B cell (primary cell): ENCODE measurements at regions not wholly inside any gene's neighbourhood (a gene's known extent, or its start where the extent isn't known, plus 50 kb on each side); places are given as distances from the start of the nearest gene placed in this dataset.

ENCODE experiments used
- ATAC-seq: fragments of 200-7000 bp; cut with Tn5 transposase; one replicate; pipeline ENCODE4 v1.10.0; 2021; ENCODE audit warnings: low read depth, mild to moderate bottlenecking, moderate number of reproducible peaks, moderate library complexity
- CTCF ChIA-PET: fragments of 350-600 bp; sonication (Branson Sonifier 250); formaldehyde crosslinking; loops from one replicate; lab custom pipeline; 2021; ENCODE audit warnings: antibody characterized with exemption, inconsistent platforms; lab: Charles Lee
- POLR2A ChIA-PET: fragments of 350-600 bp; sonication (Branson Sonifier 250); formaldehyde crosslinking; loops from one replicate; lab custom pipeline; 2021; ENCODE audit warnings: antibody characterized with exemption; lab: Charles Lee
- DNase-seq: peaks from one replicate; pipeline ENCODE4 v3.0.0; 2013
- H2AFZ ChIP-seq: 2 replicates; pipeline ENCODE4 v1.6.1; 2012; ENCODE audit warnings: mild to moderate bottlenecking, low read depth, low read length; ENCODE audit not compliant: insufficient read depth, poor library complexity, severe bottlenecking
- H3K27ac ChIP-seq, 2 donors: 1 replicate in 1 of 2; 2 replicates in 1 of 2; pipeline ENCODE4 v1.5.1; 2012 to 2013; ENCODE audit warnings: low read length in 2 of 2, mild to moderate bottlenecking in 2 of 2, moderate library complexity in 1 of 2
- H3K27me3 ChIP-seq, 4 experiments: fragments of 200-600 bp in 1 of 4; sonication (generic) in 1 of 4; replicated peaks in 1 of 4; 1 replicate in 2 of 4; 2 replicates in 2 of 4; pipeline versions ENCODE4 v1.6.1 to v1.7.0; 2013 to 2016; ENCODE audit warnings: low read length in 3 of 4, mild to moderate bottlenecking in 2 of 4, mixed read lengths in 1 of 4, moderate library complexity in 1 of 4; ENCODE audit not compliant: insufficient read depth in 4 of 4, control insufficient read depth in 3 of 4; ENCODE audit errors: control extremely low read depth in 1 of 4
- H3K36me3 ChIP-seq, 2 experiments: replicated peaks in 1 of 2; 1 replicate in 1 of 2; 2 replicates in 1 of 2; pipeline versions ENCODE4 v1.6.1 to v1.7.1; 2013; ENCODE audit warnings: low read length in 1 of 2; ENCODE audit not compliant: insufficient read depth in 2 of 2, control insufficient read depth in 1 of 2; ENCODE audit errors: control extremely low read depth in 1 of 2, extremely low read depth in 1 of 2
- H3K4me1 ChIP-seq, 2 donors: fragments of 200-600 bp in 1 of 2; sonication (generic) in 1 of 2; 1 replicate in 1 of 2; 2 replicates in 1 of 2; pipeline versions ENCODE4 v1.5.1 to v1.6.1; 2013 to 2017; ENCODE audit warnings: low read length in 2 of 2; ENCODE audit not compliant: control insufficient read depth in 2 of 2, insufficient read depth in 2 of 2
- H3K4me2 ChIP-seq: replicated peaks from 2 replicates; pipeline ENCODE3; 2012; ENCODE audit warnings: mild to moderate bottlenecking, low read depth, low read length; ENCODE audit not compliant: poor library complexity, severe bottlenecking
- H3K4me3 ChIP-seq, 5 experiments: fragments of 200-600 bp in 1 of 5; sonication (generic) in 1 of 5; 1 replicate in 3 of 5; 2 replicates in 2 of 5; pipeline versions ENCODE4 v1.5.1 to v1.7.0; 2011 to 2016; ENCODE audit warnings: low read length in 4 of 5, mild to moderate bottlenecking in 4 of 5, low read depth in 2 of 5, control low read depth in 1 of 5, moderate library complexity in 1 of 5; ENCODE audit not compliant: insufficient read depth in 1 of 5; ENCODE audit errors: control extremely low read depth in 1 of 5, extremely low read depth in 1 of 5
- H3K79me2 ChIP-seq: fragments of 200-600 bp; sonication (generic); one replicate; pipeline ENCODE4 v1.6.0; 2016; ENCODE audit warnings: low read length; ENCODE audit not compliant: control insufficient read depth, insufficient read depth
- H3K9ac ChIP-seq: fragments of 200-600 bp; sonication (generic); 2 replicates; pipeline ENCODE4 v1.6.1; 2017; ENCODE audit warnings: mild to moderate bottlenecking, low read length, moderate library complexity
- H3K9me3 ChIP-seq, 3 donors: one replicate each; pipeline versions ENCODE4 v1.6.1 to v1.7.1; 2013; ENCODE audit warnings: low read length in 2 of 3; ENCODE audit not compliant: control insufficient read depth in 2 of 3, insufficient read depth in 1 of 3; ENCODE audit errors: control extremely low read depth in 1 of 3
- H4K20me1 ChIP-seq: 2 replicates; pipeline ENCODE4 v1.6.0; 2012; ENCODE audit warnings: mild to moderate bottlenecking, low read length; ENCODE audit not compliant: insufficient read depth, control insufficient read depth, poor library complexity, severe bottlenecking
- H3K27ac Mint-ChIP-seq: one replicate; pipeline ENCODE4 v1.8.0; 2021; ENCODE audit warnings: mixed read lengths
- H3K27me3 Mint-ChIP-seq: one replicate; pipeline ENCODE4 v1.8.0; 2021; ENCODE audit warnings: mixed read lengths
- H3K4me1 Mint-ChIP-seq: one replicate; pipeline ENCODE4 v1.8.0; 2021; ENCODE audit warnings: mixed read lengths
- H3K4me3 Mint-ChIP-seq: one replicate; pipeline ENCODE4 v1.8.0; 2021; ENCODE audit warnings: mixed read lengths
- H3K9me3 Mint-ChIP-seq: one replicate; pipeline ENCODE4 v1.8.0; 2022; ENCODE audit warnings: mixed read lengths; ENCODE audit not compliant: insufficient read depth
- CTCF ChIP-seq: fragments of 200-600 bp; IDR thresholded peaks from one replicate; pipeline ENCODE4 v1.8.0; 2022; ENCODE audit warnings: antibody characterized with exemption, mild to moderate bottlenecking
- EZH2 ChIP-seq: IDR thresholded peaks from 2 replicates; pipeline ENCODE4 v1.6.1; 2012; ENCODE audit warnings: borderline replicate concordance, low read depth, mild to moderate bottlenecking, moderate library complexity, low read length; ENCODE audit not compliant: insufficient read depth, poor library complexity, severe bottlenecking
- WGBS: methylation state at CpG from one replicate; pipeline ENCODE4 v1.1.5; 2013; ENCODE audit warnings: missing lambda C conversion rate; ENCODE audit not compliant: insufficient coverage; 5-methylcytosine and 5-hydroxymethylcytosine counted together
- intact Hi-C: fragments of 100-400 bp; cut with micrococcal nuclease; formaldehyde crosslinking; loops from one replicate; pipeline ENCODE4 v1.10.0; 2022

- Mint-ChIP-seq H3K4me1 (no peaks in the 10 kb centered on the region), H3K27ac (no peak overlapping the region), H3K27me3 (no peaks in the 10 kb centered on the region), H3K9me3 (peaks cover 19% of the 10 kb centered on the region), H3K4me3 (no peak overlapping the region)
- Histone ChIP-seq H2AFZ (no peak overlapping the region), H3K4me1 (no peaks in the 10 kb centered on the region), H3K4me3 (no peak overlapping the region), H3K9me3 (peaks cover 0 to 3% (median 0%) of the 10 kb centered on the region in 3 donors), H3K4me2 (no peak overlapping the region), H4K20me1 (no peaks in the 10 kb centered on the region), H3K79me2 (no peaks in the 10 kb centered on the region), H3K36me3 (no peaks in the 10 kb centered on the region), H3K27ac (no peak overlapping the region), H3K27me3 (no peaks in the 10 kb centered on the region), H3K9ac (no peak overlapping the region)
- TF ChIP-seq CTCF (no peak), EZH2 (no peak)
- WGBS = no CpG with 5 or more reads among the region's 6 CpGs
- intact Hi-C loops = no loop called here
- DNase-seq (no peak), ATAC-seq (no peak)
- POLR2A ChIA-PET = no interaction called here
- CTCF ChIA-PET = interaction anchor here (0.6 kb wide), 1 partner anchor 15 kb away, joined by 3 read pairs; no protein-coding TSS in a partner anchor
These were observed 499.7 kb downstream of the RWDD3 start for GRCh38 chr1:95733671-95734070.

GRCh38 chr1:95734560-95734959 is 500.6 kb downstream of the RWDD3 start:
- TF ChIP-seq CTCF (no peak), EZH2 (no peak)
- Histone ChIP-seq H3K4me1 (no peaks in the 10 kb centered on the region), H3K9ac (no peak overlapping the region), H3K27ac (no peak overlapping the region), H3K36me3 (no peaks in the 10 kb centered on the region), H3K4me3 (no peak overlapping the region), H3K9me3 (peaks cover 0 to 3% (median 0%) of the 10 kb centered on the region in 3 donors), H2AFZ (no peak overlapping the region), H3K79me2 (no peaks in the 10 kb centered on the region), H3K27me3 (no peaks in the 10 kb centered on the region), H4K20me1 (no peaks in the 10 kb centered on the region), H3K4me2 (no peak overlapping the region)
- no peak for ATAC-seq
- no peak for DNase-seq
- Mint-ChIP-seq H3K27ac (no peak overlapping the region), H3K4me1 (no peaks in the 10 kb centered on the region), H3K9me3 (peaks cover 20% of the 10 kb centered on the region), H3K4me3 (no peak overlapping the region), H3K27me3 (no peaks in the 10 kb centered on the region)
- no CpG with 5 or more reads among the region's 2 CpGs for WGBS
- ChIA-PET CTCF (no interaction called here), POLR2A (no interaction called here)
- intact Hi-C loops = no loop called here
